A549 (cell line): ENCODE measurements at regions not wholly inside any gene's neighbourhood (a gene's known extent, or its start where the extent isn't known, plus 50 kb on each side); places are given as distances from the start of the nearest gene placed in this dataset.

ENCODE experiments used
- EP300 ChIP-seq, 2 experiments: fragments of >200 bp; sonication (Bioruptor Twin); formaldehyde crosslinking; IDR thresholded peaks; 2 replicates in 1 of 2; 3 replicates in 1 of 2; pipeline ENCODE4 v1.6.1; 2016 to 2017
- RAD21 ChIP-seq, 2 experiments: fragments of >200 bp in 1 of 2; sonication (Bioruptor Twin) in 1 of 2; formaldehyde crosslinking in 1 of 2; IDR thresholded peaks in 1 of 2; conservative IDR thresholded peaks in 1 of 2; 2 replicates in 1 of 2; 3 replicates in 1 of 2; pipeline ENCODE4 v1.6.1; 2012 to 2018; ENCODE audit warnings: inconsistent platforms in 1 of 2

DNA sequence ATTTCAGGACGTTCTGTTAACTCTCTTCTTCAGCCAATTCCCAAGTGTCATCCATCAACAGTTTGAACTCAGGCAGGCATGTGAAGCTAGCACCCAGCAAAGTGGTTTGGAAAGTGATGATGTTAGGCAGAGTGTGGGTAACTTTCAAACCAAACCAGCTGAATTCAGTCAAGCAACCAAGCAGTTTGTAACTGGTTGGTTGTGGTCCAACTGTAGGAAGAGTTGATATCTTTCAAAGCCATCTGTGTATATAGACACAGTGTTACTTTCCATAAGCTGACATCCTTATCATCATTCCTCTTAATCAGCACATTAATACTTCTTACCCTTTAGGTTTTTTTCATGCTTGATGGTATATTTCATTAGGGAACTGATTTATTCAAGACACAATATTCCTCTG lies 72.2 kb upstream of the NUPR2 start:
- TF ChIP-seq RAD21 (conservative IDR thresholded peaks at IDR 0.05 in 1 of 2, IDR thresholded peaks at IDR 0.05 in 1 of 2) (no peak), EP300 (IDR thresholded peaks at IDR 0.05) (no peak)
